Endothelial cell (in vitro differentiated cells): ENCODE measurements at regions not wholly inside any gene's neighbourhood (a gene's known extent, or its start where the extent isn't known, plus 50 kb on each side); places are given as distances from the start of the nearest gene placed in this dataset.

ENCODE experiments used
- DNase-seq: peaks from one replicate; pipeline ENCODE4 v3.0.0; 2021; ENCODE audit warnings: low spot score
- H3K27ac Mint-ChIP-seq: one replicate; pipeline ENCODE4 v1.8.0; 2021; ENCODE audit warnings: mixed read lengths, inconsistent platforms; ENCODE audit not compliant: unreplicated experiment
- H3K27me3 Mint-ChIP-seq: one replicate; pipeline ENCODE4 v1.8.0; 2021; ENCODE audit warnings: mild to moderate bottlenecking, moderate library complexity, mixed read lengths, inconsistent platforms; ENCODE audit not compliant: unreplicated experiment
- H3K36me3 Mint-ChIP-seq: one replicate; pipeline ENCODE4 v1.8.0; 2021; ENCODE audit warnings: mild to moderate bottlenecking, low read depth, mixed read lengths, inconsistent platforms; ENCODE audit not compliant: unreplicated experiment
- H3K4me1 Mint-ChIP-seq: one replicate; pipeline ENCODE4 v1.8.0; 2021; ENCODE audit warnings: mild to moderate bottlenecking, mixed read lengths, inconsistent platforms; ENCODE audit not compliant: unreplicated experiment
- H3K4me3 Mint-ChIP-seq: one replicate; pipeline ENCODE4 v1.8.0; 2021; ENCODE audit warnings: mild to moderate bottlenecking, mixed read lengths, inconsistent platforms; ENCODE audit not compliant: unreplicated experiment
- H3K9me3 Mint-ChIP-seq: one replicate; pipeline ENCODE4 v1.8.0; 2021; ENCODE audit warnings: mixed read lengths, inconsistent platforms; ENCODE audit not compliant: unreplicated experiment
- CTCF ChIP-seq: fragments of 200-600 bp; sonication (generic); IDR thresholded peaks from one replicate; pipeline ENCODE4 v1.5.0; 2021; ENCODE audit warnings: antibody characterized with exemption; ENCODE audit not compliant: unreplicated experiment

GRCh38 chr6:44056392-44057237, 70.6 kb downstream of the MRPL14 start:
- Mint-ChIP-seq H3K27me3 (peaks cover 18% of the 10 kb centered on the region), H3K27ac (peak overlapping the region; percentile 57), H3K9me3 (no peaks in the 10 kb centered on the region), H3K4me3 (no peak overlapping the region), H3K4me1 (peaks cover 36% of the 10 kb centered on the region), H3K36me3 (no peaks in the 10 kb centered on the region)
- no peak for DNase-seq
- no peak for TF ChIP-seq CTCF

- no peak for TF ChIP-seq CTCF
- Mint-ChIP-seq H3K36me3 (no peaks in the 10 kb centered on the region), H3K4me3 (no peak overlapping the region), H3K27me3 (peaks cover 18% of the 10 kb centered on the region), H3K27ac (peak overlapping the region; percentile 95), H3K9me3 (no peaks in the 10 kb centered on the region), H3K4me1 (peaks cover 36% of the 10 kb centered on the region)
- DNase-seq, result no peak
These were observed 72.3 kb downstream of the MRPL14 start for GRCh38 chr6:44054721-44055559.

- DNase-seq, result peak; percentile 31
- peak overlapping the region; percentile 42 for H3K4me3 Mint-ChIP-seq
- no peak for TF ChIP-seq CTCF
- H3K36me3 Mint-ChIP-seq, result no peaks in the 10 kb centered on the region
- peaks cover 36% of the 10 kb centered on the region for H3K4me1 Mint-ChIP-seq
- H3K27me3 Mint-ChIP-seq, result peaks cover 18% of the 10 kb centered on the region
- peak overlapping the region; percentile 95 for H3K27ac Mint-ChIP-seq
- no peaks in the 10 kb centered on the region for H3K9me3 Mint-ChIP-seq
These were observed 73.3 kb downstream of the MRPL14 start for GRCh38 chr6:44053760-44054556.

GRCh38 chr6:44053106-44053756, 74.0 kb downstream of the MRPL14 start:
- Mint-ChIP-seq H3K36me3 (no peaks in the 10 kb centered on the region), H3K27me3 (peaks cover 18% of the 10 kb centered on the region), H3K4me1 (peaks cover 33% of the 10 kb centered on the region), H3K27ac (peak overlapping the region; percentile 95), H3K9me3 (no peaks in the 10 kb centered on the region), H3K4me3 (peak overlapping the region; percentile 42)
- no peak for DNase-seq
- TF ChIP-seq CTCF, result no peak
